ENCODE measurements at regions not wholly inside any gene's neighbourhood (a gene's known extent, or its start where the extent isn't known, plus 50 kb on each side); places are given as distances from the start of the nearest gene placed in this dataset.
"Not testable (repeated sequence)": the region's sequence is repeated elsewhere in the genome, so short reads cannot be mapped to it uniquely, and the experiment has no call there.

DNA sequence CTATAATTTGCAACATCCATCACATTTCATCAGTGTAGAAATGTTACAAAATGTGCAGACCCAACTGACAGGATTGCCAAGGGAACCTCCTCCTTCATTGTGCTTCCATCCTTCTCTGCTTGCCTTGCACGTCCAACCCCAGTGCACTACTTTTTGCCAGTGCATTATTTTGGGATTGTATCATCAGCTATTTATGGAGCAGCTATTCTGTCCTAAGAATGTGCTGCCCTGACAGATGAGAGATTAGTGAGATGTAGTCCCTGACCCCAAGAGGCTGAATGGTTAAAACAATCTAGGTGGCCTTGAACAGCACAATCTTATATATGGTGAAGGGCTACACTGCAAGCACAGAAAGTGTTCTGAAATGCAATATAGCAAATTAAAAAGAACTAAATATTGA lies 935.8 kb downstream of the IGSF11 start:
- no peak for DNase-seq (ENCODE audit: low read depth in 2 of 3, low spot score in 1 of 3)

DNA sequence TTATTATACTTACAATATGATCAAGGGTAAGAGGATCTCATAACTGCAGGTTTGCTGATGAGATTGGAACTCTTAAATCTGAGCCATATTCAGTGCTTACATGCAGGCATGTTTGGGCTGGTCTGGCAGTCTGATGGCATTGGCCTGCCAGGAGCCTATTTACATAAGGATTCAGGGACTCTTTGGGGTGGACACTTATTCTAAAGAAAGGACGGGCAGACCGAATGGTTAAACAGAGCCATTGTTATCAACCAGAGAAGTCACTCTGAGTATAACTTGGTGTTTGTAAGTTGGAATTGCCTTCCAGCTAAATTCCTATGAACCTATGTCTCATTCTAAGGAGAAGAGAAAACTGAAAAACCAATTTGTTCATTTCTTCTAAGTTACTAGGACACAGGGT lies 932.8 kb downstream of the IGSF11 start:
- DNase-seq (ENCODE audit: low read depth in 2 of 3, low spot score in 1 of 3), result no peak

- no peak for DNase-seq (ENCODE audit: low read depth in 2 of 3, low spot score in 1 of 3)
Measured at GRCh38 chr3:118102737-118103136, 931.9 kb downstream of the IGSF11 start.

DNA sequence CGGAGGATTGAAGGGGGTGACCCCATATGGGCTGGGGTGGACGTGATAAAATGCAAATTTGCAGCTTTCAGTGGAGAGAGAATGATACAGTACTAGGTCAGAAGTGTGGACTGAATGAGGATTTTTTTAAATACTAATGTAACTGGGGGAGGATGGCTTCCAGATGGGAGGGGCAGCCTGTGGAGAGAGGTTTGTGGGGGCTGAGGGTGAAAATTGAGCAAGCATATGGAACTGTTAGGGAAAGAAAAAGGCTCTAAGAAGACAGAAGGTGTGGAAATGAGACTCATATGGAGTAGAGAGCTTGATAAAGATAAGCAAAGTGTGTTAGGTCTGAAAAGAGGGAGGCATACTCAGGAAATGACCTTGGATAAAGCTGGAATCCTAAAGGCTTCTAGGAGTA lies 926.4 kb downstream of the IGSF11 start:
- no peak for DNase-seq (ENCODE audit: low read depth in 2 of 3, low spot score in 1 of 3)

DNA sequence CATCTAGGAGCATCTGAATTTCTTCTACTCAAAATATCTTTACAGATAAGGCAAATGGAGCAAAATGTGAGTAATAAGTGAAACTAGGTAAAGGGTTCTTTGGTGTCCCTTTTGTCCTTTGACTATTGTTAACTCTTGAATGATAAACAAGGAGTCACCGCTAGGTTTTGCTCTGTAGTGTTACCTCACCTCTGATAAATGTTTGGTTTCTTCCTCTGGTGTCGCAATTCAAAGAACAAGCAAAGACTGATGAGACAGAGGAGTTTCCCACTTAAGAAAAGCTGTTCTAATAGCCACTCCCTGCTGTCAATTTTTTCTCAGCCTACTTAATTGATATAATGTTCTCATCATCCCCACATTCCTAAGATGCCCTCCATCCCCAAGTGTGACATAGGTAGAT lies 925.9 kb downstream of the IGSF11 start:
- DNase-seq (ENCODE audit: low read depth in 2 of 3, low spot score in 1 of 3), result no peak

DNA sequence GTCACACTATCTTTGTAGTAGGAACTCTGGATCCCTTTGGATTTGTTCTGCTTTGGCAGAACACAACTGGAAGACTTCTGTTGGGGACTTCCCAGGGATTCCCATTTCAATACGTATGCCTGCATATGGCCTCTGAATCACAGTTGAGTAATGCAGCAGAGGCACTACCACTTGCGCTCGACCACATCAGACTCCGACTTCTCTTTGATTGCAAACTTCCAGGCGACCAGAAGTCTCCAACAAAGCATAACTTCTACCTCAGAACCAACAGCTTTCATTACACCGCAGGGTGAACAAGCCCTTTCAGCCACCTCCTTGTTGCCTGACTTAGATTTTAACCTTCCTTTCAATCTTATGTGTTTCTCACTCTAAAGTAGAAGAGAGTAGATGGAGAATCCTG lies 924.4 kb downstream of the IGSF11 start:
- no peak for DNase-seq (ENCODE audit: low read depth in 2 of 3, low spot score in 1 of 3)

- DNase-seq (ENCODE audit: low read depth in 2 of 3, low spot score in 1 of 3), result no peak
Measured at GRCh38 chr3:118116991-118117390, 917.7 kb downstream of the IGSF11 start.

- DNase-seq (ENCODE audit: low read depth in 2 of 3, low spot score in 1 of 3), result no peak
Measured at GRCh38 chr3:118126751-118127150, 907.9 kb downstream of the IGSF11 start.

DNA sequence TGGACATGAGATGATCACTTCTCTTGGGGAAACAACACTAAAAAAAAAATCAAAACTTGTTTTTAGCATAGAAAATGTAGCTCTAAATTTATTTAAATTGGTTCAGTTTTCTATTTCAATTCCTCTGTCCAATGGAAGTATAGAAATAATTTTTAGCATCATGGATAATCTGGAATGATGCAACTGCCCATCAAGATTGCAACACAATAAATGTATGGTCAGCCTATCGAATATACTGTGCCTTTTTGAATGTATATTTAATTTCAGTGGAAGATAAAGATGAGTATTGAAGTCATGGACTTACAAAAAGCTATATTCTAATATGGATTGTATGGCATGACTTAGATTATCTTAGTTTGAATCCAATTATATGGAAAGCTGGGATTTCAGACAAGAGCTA lies 906.7 kb downstream of the IGSF11 start:
- no peak for DNase-seq (ENCODE audit: low read depth in 2 of 3, low spot score in 1 of 3)

GRCh38 chr3:118128886-118129285 lies 905.8 kb downstream of the IGSF11 start:
- DNase-seq (ENCODE audit: low read depth in 2 of 3, low spot score in 1 of 3), result no peak

GRCh38 chr3:118137778-118138177 lies 896.9 kb downstream of the IGSF11 start:
- DNase-seq (ENCODE audit: low read depth in 2 of 3, low spot score in 1 of 3), result no peak

DNA sequence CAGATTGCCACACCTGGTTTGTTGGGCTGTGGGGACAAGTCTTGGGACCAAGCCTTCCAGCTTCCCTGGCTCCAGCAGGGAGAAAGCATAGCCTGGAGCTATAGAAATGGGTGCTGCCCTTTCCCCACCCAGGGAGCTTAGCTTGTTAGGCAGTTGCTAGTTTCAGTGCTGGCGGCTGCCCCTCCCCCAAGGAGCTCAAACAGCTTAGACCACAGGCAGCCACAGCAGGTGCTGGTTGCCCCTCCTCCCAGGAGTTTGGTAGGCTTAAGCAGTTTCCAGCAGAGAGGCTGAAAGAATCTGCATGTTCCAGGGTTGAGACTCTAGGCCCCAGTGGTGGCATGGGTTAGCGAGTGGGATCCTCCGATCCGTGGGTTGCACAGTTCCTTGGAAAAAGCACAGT lies 889.7 kb downstream of the IGSF11 start:
- no peak for DNase-seq (ENCODE audit: low read depth in 2 of 3, low spot score in 1 of 3)

DNA sequence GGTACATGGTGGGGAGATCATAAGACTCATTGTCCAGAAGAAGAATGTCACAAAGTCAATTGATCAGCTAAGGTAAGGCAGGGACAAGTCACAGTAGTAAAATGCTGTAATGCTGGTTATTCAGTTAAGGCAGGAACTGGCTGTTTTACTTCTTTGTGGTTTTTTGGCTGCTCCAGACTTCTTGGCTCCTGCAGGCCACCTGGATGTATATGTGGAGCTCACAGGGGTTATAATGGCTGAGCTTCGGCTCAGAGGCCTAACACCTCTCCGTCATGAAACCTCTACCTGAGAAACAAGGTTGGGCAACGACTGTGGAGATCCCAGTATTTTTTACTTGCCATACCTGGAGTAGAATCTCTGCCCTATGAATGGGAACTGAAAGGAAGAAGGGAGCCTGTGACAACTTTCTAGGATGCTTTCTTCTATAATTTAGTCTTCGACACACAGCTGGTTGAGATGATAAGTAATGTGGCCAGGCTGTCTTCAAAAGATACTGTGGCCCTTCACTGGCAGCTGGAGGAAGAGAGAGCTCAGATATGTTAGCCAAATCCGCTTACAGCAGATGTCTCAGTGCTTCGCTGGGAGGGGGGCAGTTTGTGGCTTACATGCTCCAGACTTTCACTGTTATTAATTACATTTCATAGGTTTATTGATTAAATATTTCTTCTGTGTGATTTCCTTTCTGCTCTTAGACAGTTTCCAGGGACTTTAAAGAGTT lies 887.8 kb downstream of the IGSF11 start:
- no peak for DNase-seq (ENCODE audit: low read depth in 2 of 3, low spot score in 1 of 3)

DNA sequence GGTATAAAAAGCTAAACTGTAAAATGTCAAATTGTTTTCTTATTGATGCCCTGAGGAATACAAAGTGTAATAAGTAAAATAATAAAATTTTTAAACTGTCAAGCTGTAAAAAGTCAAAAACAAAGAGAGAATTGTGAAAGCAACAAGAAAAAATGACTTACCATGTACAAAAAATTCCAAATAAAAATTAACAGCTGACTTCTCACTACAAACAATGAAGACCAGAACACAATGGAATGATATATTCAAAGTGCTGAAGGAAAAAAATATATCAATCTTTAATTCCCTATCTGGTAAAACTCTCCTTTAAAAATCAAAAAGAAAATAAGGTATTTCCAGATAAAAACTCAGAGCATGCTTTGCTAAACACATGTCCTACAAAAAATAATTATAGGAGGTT lies 883.5 kb downstream of the IGSF11 start:
- DNase-seq (ENCODE audit: low read depth in 2 of 3, low spot score in 1 of 3), result no peak

- DNase-seq (ENCODE audit: low read depth in 2 of 3, low spot score in 1 of 3), result not testable (repeated sequence)
Measured at GRCh38 chr3:118162627-118163588, 871.7 kb downstream of the IGSF11 start.

- DNase-seq (ENCODE audit: low read depth in 2 of 3, low spot score in 1 of 3), result no peak
Measured at GRCh38 chr3:118165413-118165812, 869.2 kb downstream of the IGSF11 start.

- no peak for DNase-seq (ENCODE audit: low read depth in 2 of 3, low spot score in 1 of 3)
Measured at GRCh38 chr3:118167571-118167970, 867.1 kb downstream of the IGSF11 start.

DNA sequence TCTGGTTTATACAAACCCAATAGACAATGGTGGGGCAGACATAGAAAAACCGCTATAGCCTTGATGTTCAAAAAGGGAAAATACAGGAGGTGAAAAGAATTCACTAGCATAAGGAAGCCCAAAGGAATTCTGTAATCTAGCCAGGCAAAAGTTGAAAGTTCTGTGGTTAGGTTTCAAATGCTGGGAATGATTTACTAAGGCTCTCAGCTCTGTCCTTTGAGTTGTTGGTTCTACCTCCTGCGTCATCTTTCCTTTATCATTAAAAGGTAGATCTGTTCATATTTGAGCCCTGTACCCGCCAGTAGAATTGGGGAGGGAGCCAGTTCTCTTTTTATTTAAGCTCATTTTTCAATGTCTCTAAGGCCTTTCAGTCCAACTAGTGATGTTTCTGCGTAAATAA lies 866.5 kb downstream of the IGSF11 start:
- DNase-seq (ENCODE audit: low read depth in 2 of 3, low spot score in 1 of 3), result no peak

GRCh38 chr3:118171236-118171852 lies 863.3 kb downstream of the IGSF11 start:
- DNase-seq (ENCODE audit: low read depth in 2 of 3, low spot score in 1 of 3), result no peak

- DNase-seq (ENCODE audit: low read depth in 2 of 3, low spot score in 1 of 3), result no peak
Measured at GRCh38 chr3:118180853-118181252, 853.8 kb downstream of the IGSF11 start.

GRCh38 chr3:118181274-118181673 lies 853.4 kb downstream of the IGSF11 start:
- no peak for DNase-seq (ENCODE audit: low read depth in 2 of 3, low spot score in 1 of 3)

- DNase-seq (ENCODE audit: low read depth in 2 of 3, low spot score in 1 of 3), result no peak
Measured at GRCh38 chr3:118186051-118186450, 848.6 kb downstream of the IGSF11 start.
